Kidney epithelial cell (primary cell): ENCODE measurements at regions not wholly inside any gene's neighbourhood (a gene's known extent, or its start where the extent isn't known, plus 50 kb on each side); places are given as distances from the start of the nearest gene placed in this dataset.

Experiments
- DNase-seq: peaks from one replicate; pipeline ENCODE4 v3.0.0-alpha.2; 2010; ENCODE audit warnings: low read depth
- H3K27me3 ChIP-seq: 2 replicates; pipeline ENCODE4 v1.6.0; 2011; ENCODE audit warnings: low read length; ENCODE audit not compliant: control insufficient read depth, insufficient read depth
- H3K36me3 ChIP-seq: 2 replicates; pipeline ENCODE4 v1.5.1; 2011; ENCODE audit warnings: low read length; ENCODE audit not compliant: control insufficient read depth, insufficient read depth
- H3K4me3 ChIP-seq: 2 replicates; pipeline ENCODE4 v1.5.1; 2011; ENCODE audit warnings: low read depth, mild to moderate bottlenecking, control low read depth, low read length
- TF ChIP-seq, protein P1 (sequence below): IDR thresholded peaks from 2 replicates; pipeline ENCODE4 v1.5.1; 2011; ENCODE audit warnings: mild to moderate bottlenecking, moderate library complexity, low read length, control low read depth, inconsistent platforms; ENCODE audit not compliant: insufficient read depth, poor library complexity, severe bottlenecking

DNA sequence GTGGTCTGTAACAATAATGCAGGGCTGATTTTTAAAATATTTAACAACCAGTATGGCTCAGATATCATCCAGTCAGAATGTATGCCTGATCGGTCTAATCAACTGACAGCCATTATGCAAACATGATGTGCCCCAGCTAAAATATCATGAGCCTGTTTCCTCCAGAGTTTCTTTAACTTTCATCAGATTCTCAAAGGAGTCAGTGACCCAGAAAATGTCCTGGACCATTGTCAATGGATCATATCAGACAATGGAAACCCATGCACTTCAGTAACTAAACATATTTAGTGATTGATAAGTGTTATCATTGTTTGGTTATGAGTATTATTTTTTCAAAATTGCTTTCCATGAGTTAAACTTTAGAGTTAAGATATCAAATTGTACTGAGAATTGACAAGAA, 173.5 kb downstream of the LMBRD1 start:
- no peaks in the 10 kb centered on the region for H3K36me3 ChIP-seq

GRCh38 chr6:69622924-69623323, 173.9 kb downstream of the LMBRD1 start:
- DNase-seq = no peak
- no peaks in the 10 kb centered on the region for H3K27me3 ChIP-seq
- H3K36me3 ChIP-seq = no peaks in the 10 kb centered on the region
- H3K4me3 ChIP-seq = no peak overlapping the region
- TF ChIP-seq, protein P1, sequence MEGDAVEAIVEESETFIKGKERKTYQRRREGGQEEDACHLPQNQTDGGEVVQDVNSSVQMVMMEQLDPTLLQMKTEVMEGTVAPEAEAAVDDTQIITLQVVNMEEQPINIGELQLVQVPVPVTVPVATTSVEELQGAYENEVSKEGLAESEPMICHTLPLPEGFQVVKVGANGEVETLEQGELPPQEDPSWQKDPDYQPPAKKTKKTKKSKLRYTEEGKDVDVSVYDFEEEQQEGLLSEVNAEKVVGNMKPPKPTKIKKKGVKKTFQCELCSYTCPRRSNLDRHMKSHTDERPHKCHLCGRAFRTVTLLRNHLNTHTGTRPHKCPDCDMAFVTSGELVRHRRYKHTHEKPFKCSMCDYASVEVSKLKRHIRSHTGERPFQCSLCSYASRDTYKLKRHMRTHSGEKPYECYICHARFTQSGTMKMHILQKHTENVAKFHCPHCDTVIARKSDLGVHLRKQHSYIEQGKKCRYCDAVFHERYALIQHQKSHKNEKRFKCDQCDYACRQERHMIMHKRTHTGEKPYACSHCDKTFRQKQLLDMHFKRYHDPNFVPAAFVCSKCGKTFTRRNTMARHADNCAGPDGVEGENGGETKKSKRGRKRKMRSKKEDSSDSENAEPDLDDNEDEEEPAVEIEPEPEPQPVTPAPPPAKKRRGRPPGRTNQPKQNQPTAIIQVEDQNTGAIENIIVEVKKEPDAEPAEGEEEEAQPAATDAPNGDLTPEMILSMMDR = no peak

More for the DNA sequence above, 173.5 kb downstream of the LMBRD1 start:
- H3K27me3 ChIP-seq = no peaks in the 10 kb centered on the region
- no peak for DNase-seq
- TF ChIP-seq, protein P1 = no peak
- no peak overlapping the region for H3K4me3 ChIP-seq

GRCh38 chr6:69622230-69622629, 174.6 kb downstream of the LMBRD1 start:
- Histone ChIP-seq H3K36me3 (no peaks in the 10 kb centered on the region), H3K4me3 (no peak overlapping the region), H3K27me3 (no peaks in the 10 kb centered on the region)
- DNase-seq = no peak
- TF ChIP-seq, protein P1 = no peak

DNA sequence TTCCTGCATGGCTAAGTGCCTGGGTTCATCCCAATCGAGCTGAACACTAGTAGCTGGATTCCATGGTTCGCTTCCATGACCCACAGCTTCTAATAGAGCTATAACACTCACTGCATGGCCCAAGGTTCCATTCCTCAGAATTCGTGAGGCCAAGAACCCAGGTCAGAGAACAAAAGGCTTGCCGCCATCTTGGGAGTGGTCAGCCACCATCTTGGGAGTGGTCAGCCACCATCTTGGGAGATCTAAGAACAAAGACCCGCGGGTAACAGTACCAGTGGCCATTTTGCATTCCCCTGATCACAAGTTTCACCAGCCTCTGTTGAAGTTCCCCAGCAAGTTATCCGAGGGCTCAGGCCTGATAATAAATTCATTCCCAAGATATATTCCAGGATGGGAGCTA, 179.6 kb downstream of the LMBRD1 start:
- Histone ChIP-seq H3K4me3 (no peak overlapping the region), H3K27me3 (no peaks in the 10 kb centered on the region), H3K36me3 (no peaks in the 10 kb centered on the region)
- DNase-seq = no peak
- TF ChIP-seq, protein P1 = no peak

DNA sequence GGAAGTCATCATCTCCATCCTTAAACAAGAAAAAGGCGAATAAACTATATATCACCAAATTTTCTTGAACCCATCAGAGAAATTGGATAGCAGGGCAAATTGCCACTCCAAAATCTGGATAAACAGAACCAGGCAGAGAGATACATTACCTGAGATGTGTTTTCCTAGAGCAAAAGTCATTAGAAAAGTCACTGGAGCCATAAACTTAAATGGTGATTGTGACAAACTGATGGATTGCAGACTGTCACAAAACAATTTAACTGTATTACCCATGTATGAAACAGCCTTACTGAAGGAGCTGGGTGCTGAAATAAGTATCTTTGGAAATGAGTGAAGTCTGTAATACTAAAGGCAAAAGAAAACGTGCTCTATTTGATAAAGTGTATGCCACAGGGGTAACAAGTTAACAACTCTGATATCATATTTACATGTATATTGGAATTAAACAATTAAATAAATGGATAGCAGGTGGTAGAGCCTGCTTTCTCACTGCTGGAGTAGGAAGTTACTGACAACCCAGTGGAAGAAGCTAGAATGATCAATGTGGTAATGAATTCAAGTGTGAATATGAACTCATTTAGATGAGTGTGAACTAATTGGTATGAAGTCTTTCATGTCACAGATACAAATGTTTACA, 186.9 kb downstream of the LMBRD1 start:
- Histone ChIP-seq H3K4me3 (no peak overlapping the region), H3K36me3 (no peaks in the 10 kb centered on the region), H3K27me3 (no peaks in the 10 kb centered on the region)
- TF ChIP-seq, protein P1 = no peak
- no peak for DNase-seq

- TF ChIP-seq, protein P1 = no peak
- Histone ChIP-seq H3K27me3 (no peaks in the 10 kb centered on the region), H3K4me3 (no peak overlapping the region), H3K36me3 (no peaks in the 10 kb centered on the region)
- no peak for DNase-seq
Observed at GRCh38 chr6:69601132-69601531, 195.7 kb downstream of the LMBRD1 start.
